GM12878 (cell line): ENCODE measurements at regions not wholly inside any gene's neighbourhood (a gene's known extent, or its start where the extent isn't known, plus 50 kb on each side); places are given as distances from the start of the nearest gene placed in this dataset.

Experiments used
- CEBPB ChIP-seq, 2 experiments: fragments of 150-350 bp in 1 of 2; IDR thresholded peaks; 2 replicates each; pipeline ENCODE4 v1.6.1; 2012 to 2014; ENCODE audit warnings: low read depth in 2 of 2, low read length in 2 of 2, borderline replicate concordance in 1 of 2, inconsistent platforms in 1 of 2
- NBN ChIP-seq: fragments of 450-650 bp; IDR thresholded peaks from 2 replicates; pipeline ENCODE4 v1.6.1; 2016
- NFYA ChIP-seq: IDR thresholded peaks from 2 replicates; pipeline ENCODE4 v1.6.1; 2011; ENCODE audit warnings: low read depth, mild to moderate bottlenecking, low read length, improper control_type of control experiment, borderline replicate concordance
- POLR2A ChIP-seq: IDR thresholded peaks from 2 replicates; pipeline ENCODE4 v1.6.1; 2011; ENCODE audit warnings: low read depth, mild to moderate bottlenecking, low read length
- RELB ChIP-seq: fragments of 450-650 bp; IDR thresholded peaks from 2 replicates; pipeline ENCODE4 v1.6.1; 2017; ENCODE audit warnings: low read depth, mild to moderate bottlenecking, moderate library complexity
- SP1 ChIP-seq: IDR thresholded peaks from one replicate; pipeline ENCODE4 v1.6.1; 2011; ENCODE audit warnings: low read depth, low read length
- TAF1 ChIP-seq: IDR thresholded peaks from 2 replicates; pipeline ENCODE4 v1.6.1; 2011; ENCODE audit warnings: mild to moderate bottlenecking, low read depth, low read length, borderline replicate concordance
- ZNF274 ChIP-seq: IDR thresholded peaks from one replicate; pipeline ENCODE4 v1.8.0; 2011; ENCODE audit not compliant: insufficient read length, insufficient read depth

- TF ChIP-seq RELB = no peak
- TF ChIP-seq SP1 = no peak
- no peak for TF ChIP-seq NFYA
- TF ChIP-seq CEBPB (IDR thresholded peaks at IDR 0.05; ENCODE audit: borderline replicate concordance in 1 of 2, low read depth in 2 of 2, low read length in 2 of 2) = no peak
- TF ChIP-seq ZNF274 = no peak
- TF ChIP-seq POLR2A = no peak
- TF ChIP-seq NBN = no peak
- no peak for TF ChIP-seq TAF1
These were observed 59.2 kb upstream of the LY86 start for GRCh38 chr6:6529275-6529674.
